GM13976 (cell line): ENCODE measurements at regions not wholly inside any gene's neighbourhood (a gene's known extent, or its start where the extent isn't known, plus 50 kb on each side); places are given as distances from the start of the nearest gene placed in this dataset.
"Not testable (repeated sequence)": the region's sequence is repeated elsewhere in the genome, so short reads cannot be mapped to it uniquely, and the experiment has no call there.

Experiments used
- DNase-seq: peaks from one replicate; pipeline ENCODE4 v3.0.0; 2012; ENCODE audit warnings: low spot score
- CTCF ChIP-seq: IDR thresholded peaks from 2 replicates; pipeline ENCODE4 v1.5.1; 2012; ENCODE audit warnings: borderline replicate concordance, mild to moderate bottlenecking; ENCODE audit not compliant: insufficient read depth; ENCODE audit errors: extremely low read depth, missing control alignments, control extremely low read depth
- in situ Hi-C: fragments of 300-500 bp; cut with MboI; formaldehyde crosslinking; loops from one replicate; pipeline ENCODE4 v1.12.0; 2022; ENCODE audit warnings: low sequenced_read_pairs, mixed read lengths, inconsistent platforms; ENCODE audit not compliant: unreplicated experiment

GRCh38 chr6:67433124-67433523, 1202.0 kb upstream of the ADGRB3 start:
- no peak for DNase-seq
- in situ Hi-C loops: no loop called here
- no peak for TF ChIP-seq CTCF

- no peak for TF ChIP-seq CTCF
- no peak for DNase-seq
- in situ Hi-C loops: no loop called here
Measured at GRCh38 chr6:67431076-67431475, 1204.0 kb upstream of the ADGRB3 start.

- DNase-seq, in situ Hi-C loops: not testable (repeated sequence)
Measured at GRCh38 chr6:67426686-67427085, 1208.4 kb upstream of the ADGRB3 start.

GRCh38 chr6:67412035-67412434, 1223.0 kb upstream of the ADGRB3 start:
- in situ Hi-C loops: no loop called here
- DNase-seq: no peak
- no peak for TF ChIP-seq CTCF

- in situ Hi-C loops: no loop called here
- TF ChIP-seq CTCF: no peak
- DNase-seq: no peak
Measured at GRCh38 chr6:67411036-67411435, 1224.0 kb upstream of the ADGRB3 start.

- in situ Hi-C loops: no loop called here
- no peak for TF ChIP-seq CTCF
- no peak for DNase-seq
Measured at GRCh38 chr6:67394254-67394653, 1240.8 kb upstream of the ADGRB3 start.

GRCh38 chr6:67393356-67393755, 1241.7 kb upstream of the ADGRB3 start:
- TF ChIP-seq CTCF: no peak
- no peak for DNase-seq
- in situ Hi-C loops: no loop called here

- in situ Hi-C loops: no loop called here
- no peak for DNase-seq
- no peak for TF ChIP-seq CTCF
Measured at GRCh38 chr6:67391955-67392354, 1243.1 kb upstream of the ADGRB3 start.
